ENCODE measurements at regions not wholly inside any gene's neighbourhood (a gene's known extent, or its start where the extent isn't known, plus 50 kb on each side); places are given as distances from the start of the nearest gene placed in this dataset.

DNA sequence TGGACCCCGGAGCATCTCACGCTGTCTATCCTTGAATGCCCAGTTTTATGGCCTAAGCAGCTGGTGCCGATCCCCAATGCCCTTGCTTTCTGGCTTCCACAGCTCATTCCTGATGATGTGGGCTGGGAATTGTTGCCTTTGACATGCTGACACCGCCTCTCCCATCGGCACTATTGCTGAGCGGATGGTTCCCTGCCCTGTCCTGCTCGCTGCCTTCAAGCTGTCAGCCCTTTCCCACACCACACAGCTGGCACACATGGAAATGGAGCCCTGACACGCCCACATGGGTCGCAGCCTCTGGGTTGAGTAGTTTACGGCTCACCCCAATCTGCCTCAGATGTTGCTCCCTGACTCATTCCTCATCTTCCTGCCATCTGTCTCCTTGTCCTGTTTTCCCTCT lies 110.2 kb upstream of the SESN3 start:
- DNase-seq = no peak

DNA sequence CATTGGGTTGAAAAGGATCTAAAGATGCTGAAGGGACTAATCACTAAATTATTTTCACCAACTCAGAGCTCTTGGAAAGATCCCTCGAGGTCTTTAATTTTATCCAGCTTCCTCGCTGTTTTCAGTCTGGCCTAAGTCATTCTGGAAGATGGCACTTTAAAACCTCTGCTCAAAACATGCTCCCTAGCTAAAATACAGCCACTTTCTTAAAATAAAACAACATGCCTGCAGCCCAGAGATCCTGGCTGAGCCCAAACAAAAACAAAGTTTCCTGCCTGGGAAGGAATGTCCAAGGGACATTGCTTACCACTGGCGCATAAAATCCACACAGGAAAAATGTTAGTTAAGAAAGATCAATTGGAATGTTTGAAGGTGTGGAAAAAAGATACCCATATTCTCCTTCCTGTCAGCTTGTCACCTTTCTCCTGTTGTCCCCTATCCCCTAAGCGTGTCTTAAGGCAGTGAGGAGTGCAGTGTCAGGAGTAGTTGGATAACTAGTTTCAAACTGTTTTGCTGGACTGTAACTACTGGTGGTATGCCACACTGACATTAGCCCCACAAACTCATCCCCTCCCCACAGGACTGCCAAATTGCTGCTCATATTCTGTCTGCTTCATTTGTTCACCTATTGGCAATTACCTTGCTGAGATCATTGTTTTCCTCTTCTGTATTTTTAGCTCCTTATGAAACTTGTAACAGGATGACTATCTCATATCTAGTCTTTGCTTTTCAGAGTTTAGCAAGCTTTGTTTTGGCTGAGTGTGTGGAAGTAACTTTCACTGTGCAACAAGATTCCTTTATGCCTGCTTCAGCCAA lies 108.3 kb upstream of the SESN3 start:
- no peak for DNase-seq

DNA sequence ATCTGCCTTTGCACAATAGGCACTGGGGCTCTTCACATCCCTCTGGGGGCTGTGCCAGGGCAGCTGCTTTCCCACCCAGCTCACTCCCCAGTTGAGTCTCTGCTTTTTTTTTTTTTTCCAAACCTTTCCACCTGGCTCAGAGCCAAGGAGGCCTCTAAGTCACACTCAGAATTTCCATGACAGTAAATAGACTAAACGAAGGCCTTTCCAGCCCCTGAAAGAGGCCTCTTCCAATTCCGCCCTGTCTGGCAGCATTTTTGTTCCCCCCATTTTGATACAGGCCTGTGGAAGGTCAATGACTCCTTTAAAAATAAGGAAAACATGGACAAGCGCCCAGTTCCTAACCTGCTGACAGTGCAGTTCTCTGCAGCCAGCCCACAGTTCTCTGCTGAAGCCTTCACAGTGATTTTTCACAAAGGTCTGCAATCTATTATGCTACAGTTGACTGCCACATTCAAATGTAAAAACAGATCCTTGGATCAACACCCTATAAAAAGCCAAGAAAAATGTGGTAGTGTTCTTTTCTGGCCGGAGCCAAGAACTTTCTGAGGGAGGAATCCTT lies 107.5 kb upstream of the SESN3 start:
- peak; percentile 12 for DNase-seq

DNA sequence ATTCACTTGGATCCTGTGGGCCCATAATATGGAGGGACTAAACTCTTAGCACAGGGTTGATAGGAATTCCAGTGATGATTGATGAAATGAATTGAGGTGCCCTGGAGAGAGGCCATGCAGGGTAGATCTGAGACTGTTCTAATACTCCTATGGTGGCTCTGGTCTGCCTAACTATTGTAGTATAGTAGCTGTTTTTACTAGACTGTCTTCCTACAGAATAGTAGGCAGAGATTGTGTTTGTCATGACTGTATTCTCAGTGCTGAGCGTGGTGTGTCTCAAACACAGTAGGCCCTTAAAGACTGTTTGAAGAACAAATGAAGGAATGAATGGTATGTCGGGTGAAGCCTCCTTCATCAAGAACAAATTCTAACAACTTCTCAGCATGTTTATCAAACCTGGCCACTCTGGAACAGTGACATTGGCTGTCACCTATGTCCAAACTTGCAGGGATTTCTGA lies 107.0 kb upstream of the SESN3 start:
- no peak for DNase-seq

DNA sequence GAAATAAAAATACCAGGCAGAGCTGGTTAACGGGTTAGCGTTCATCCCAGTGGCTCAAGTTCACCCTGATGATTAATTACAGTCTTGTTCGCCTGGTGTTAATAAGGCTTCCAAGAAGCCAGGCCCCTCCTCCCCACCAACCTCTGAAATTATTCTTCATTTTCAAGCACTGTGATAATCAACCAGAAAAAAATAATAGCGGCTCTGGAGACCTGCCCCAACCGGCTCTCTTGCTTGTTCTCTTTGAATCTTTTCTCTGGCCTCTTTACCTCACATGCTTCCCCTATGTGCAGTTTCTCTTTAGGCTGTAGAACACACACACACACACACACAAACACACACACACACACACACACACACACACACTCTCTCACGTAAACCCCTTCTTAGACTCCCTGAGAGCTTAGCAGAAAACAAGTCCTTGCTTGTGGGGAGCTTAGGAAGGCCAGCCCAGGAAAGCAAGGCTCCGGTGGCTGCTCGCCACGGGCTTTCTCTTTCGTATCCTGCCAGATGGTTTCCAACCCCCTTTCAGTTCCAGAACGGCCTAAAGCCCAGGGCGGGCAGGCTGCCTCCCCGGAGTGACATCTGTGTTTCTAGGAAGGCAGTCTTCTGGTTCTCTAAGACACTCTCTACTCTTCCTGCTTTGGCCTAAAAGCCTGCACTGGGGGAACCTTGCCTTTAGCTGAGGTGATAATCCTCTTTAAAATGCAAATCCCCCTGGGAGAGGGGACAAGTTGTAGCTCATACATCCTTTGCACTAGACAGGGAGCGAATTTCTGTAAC lies 106.4 kb upstream of the SESN3 start:
- peak; percentile 62 for DNase-seq

DNA sequence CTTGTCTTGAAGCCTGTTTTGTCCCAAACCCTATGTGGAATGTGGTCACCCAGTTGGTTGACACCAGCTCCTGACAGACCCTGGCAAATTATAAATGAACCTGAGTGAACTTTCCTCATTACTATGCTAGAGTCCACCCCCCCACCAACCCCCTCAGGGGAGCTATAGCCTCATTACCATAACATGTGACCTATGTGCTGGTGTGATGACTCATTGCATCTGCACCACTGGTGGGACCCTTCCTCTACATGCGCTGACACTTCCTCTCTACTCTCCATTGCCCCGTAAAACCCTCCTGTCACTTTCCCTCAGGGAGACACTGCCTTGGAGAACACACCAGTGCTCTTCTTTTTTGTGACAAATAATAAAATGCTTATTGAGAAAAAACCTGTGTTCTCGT lies 105.0 kb upstream of the SESN3 start:
- DNase-seq = no peak

DNA sequence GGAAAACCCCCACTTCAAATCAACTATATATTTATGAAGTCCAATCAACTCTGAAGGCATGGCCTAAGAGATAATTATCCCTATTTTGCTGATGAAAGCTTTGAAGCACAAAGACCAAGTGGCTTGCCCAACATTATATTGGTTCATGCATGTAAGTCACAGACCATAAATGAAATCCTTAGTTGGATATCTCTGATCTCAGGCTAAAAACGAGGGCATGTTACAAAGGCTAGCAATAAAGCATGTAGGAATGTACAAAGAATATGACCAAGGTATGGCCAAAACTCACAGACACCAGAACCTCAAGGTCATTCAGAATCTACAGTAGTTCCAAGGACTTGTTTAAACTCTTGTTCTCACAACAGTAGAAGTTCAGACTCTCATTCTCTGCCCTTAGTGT lies 100.2 kb upstream of the SESN3 start:
- no peak for DNase-seq

DNA sequence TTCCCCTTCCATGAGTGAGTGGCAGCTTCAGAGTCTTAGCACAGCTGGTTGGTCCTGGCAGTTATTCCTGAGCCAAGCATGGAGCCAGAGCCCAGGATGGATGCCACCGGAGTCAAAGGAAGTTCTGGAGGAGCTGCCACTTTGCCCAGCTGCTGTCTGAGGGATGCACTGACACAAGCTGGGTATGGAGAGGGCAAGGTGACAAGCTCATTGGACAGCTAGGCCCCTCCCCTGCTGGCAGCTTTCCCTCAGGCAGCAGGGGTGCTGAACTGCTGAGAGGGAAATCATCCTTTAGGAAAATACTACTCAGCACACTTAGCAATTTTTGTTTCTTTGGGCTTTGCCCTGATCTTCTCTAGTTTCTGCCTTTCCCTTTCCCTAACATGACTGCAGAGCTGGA lies 99.3 kb upstream of the SESN3 start:
- no peak for DNase-seq

DNA sequence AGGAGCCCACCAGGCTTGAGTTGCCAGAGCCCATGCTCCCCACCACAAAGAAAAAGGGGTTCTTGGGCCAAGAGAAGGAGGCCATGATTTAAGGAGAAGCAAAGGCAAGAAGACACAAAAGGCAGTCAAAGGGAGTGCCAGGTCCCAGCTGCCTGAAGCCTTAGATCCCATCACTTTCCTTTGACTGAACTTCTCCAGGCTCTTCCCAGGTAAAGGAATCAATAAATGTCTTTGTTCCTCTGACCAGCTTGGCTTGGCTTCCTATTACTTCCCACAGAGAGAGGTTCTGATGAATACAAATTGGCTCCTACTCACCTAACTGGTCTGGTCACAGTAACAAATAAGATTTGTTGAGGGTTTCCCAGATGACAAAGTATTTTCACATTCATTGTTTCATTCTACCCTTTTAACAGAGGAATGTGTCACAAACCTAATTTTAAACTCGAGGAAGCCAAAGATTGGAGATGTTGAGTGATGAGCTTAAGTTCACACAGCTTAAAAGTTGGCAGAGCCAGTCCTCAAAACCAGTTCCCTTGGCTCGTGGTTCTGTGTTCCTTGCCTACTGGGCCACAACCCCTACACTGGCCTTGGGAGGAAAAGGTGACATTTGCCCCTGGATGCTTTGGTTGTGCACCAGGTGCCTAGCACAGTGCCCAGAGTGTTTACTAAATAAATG lies 96.4 kb upstream of the SESN3 start:
- no peak for DNase-seq

DNA sequence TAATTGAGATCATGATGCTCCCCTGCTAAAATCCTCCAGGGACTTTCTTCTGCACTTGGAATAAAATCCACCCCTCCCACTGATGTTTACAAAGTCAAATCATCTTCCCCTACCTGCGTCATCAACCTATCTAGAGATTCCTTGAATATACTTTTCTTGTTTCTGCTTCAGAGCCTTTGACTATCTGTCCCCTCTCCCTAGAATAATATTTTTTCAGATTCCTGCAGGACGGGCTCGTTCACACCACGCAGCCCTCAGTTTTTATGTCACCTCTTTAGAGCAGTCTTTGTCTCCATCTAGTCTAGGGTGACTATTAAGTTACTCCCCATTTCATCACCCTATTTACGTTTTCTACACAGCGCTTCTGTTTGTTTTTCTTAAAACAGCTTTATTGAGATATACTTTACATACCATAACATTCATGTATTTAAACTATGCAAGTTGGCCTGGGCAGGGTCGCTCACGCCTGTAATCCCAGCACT lies 94.8 kb upstream of the SESN3 start:
- no peak for DNase-seq

DNA sequence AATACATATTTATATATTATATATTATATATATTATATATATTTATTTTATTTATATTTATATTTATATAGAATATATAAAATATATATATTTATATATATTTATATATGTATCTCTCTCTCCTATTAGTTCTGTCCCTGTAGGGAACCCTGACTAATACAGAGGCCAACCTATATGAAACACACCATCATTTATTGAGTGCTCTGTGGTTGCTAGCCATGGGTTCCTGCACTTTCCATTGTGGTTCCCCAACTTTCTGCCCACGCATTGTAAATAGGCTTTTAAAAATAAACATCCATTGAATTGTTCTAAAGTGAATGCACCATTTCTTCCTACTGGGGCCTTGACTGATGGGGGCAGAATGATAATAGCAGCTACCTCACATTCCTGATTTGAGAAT lies 93.8 kb upstream of the SESN3 start:
- no peak for DNase-seq

DNA sequence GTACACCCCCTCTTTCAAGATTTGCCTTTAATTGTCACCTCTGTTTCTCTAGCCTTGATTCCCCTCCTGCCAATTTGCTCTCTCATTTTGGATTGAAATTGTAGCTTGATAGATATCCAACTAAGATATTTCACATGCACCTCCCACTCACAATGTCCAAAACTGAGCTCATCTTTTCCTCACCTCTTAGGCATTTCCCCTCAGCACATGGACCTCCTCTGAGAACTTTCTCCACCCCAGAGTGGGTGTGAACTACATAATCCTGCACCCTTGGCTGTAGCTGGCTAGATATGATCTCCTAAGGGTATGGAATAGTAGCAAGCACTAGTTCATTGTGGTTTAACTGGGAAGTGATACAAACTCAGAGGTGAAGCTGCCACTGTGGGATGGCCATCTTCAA lies 91.5 kb upstream of the SESN3 start:
- no peak for DNase-seq

DNA sequence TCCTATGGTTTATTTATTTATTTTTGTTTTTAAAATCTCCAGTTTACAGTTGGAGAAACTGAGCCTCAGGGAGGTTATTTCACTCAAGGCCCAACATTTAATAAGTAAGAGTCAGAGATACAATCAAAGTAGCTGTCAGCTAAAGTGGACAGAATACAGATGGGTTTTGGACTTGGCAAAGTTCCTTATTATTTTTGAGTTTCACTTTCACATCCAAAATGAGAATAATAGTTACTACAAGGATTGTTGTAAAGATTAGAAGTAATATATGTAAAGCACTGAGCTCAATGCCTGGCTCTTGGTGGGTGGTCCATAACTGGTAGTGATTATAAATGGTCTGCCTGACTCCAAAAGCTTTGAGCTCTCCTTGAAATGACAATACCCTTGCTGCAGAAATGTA lies 87.5 kb upstream of the SESN3 start:
- DNase-seq = no peak

DNA sequence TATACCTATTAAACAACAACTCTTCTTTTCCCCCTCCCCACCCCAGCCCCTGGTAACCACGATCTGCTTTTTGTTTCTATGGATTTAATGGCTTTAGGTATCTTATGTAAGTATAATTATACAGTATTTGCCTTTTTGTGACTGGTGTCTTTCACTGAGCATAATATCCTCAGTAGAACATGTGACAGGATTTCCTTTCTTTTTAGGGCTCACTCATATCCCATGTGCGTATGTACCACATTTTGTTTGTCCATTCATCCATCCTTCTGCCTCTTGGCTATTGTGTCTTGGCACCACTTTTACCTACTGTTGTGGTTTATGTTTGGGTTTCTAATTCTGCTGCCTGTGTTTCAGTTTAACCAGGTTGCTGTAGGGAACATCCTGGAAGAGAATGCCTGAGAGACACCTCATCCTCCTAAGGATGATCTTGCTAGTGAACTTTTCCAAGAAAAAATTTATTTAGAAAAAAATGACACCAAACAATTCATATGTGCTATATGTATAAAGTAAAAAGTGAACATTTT lies 77.6 kb upstream of the SESN3 start:
- no peak for DNase-seq

DNA sequence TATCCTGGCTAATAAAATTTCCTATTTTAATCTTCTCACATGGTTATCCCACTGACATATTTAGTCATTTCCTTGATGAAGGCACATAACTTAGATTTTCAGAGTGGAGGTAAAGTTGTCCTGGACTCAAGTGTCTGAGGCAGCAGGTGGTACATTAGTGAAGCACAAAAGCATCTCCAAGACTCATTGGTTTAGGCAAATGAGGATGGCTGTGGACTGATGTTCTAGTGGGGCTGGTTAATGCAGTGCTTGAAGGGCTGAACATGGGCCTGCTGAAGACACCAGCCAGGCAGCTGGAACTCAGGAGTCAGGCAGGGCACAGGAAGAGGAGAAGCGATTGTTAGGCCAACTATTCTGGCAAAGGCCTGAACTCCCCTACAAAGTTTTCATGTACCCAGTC lies 76.3 kb upstream of the SESN3 start:
- no peak for DNase-seq

DNA sequence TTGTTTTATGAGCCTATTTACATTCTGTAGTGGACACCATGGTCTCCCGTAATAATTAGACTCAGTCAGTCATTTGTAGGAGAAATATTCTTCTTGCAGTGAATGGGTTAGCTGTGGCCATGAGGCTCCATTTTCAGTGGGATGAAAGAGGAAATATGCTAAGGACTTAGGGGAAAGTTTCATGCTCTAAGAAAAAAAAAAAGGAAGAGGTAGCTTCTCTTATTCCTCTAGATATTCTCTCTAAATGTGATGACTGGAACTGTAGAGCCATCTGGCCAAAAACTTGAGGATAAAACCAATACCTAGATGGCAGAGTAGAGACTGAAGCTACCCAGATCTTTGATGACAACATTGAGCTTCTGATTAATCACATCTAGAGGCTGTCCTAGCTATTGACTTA lies 75.8 kb upstream of the SESN3 start:
- DNase-seq = no peak

DNA sequence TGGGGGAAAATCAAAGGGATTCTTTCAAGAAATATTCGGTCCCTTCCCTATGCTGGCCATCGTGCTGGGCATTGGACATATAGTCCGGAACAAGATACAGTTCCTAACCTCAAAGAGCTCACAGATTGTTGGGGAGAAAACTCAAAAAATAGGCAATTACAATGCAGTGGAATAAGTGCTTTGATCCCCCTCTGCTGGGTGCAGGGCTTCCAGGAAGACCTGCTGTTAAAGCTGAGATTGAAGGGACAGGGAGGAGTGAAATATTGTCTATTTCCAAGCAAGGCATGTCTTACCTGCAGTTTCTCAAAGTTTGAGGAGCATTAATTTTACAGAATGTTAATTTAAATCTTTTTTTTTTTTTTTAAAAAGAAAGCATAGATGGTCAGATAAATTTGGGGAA lies 75.1 kb upstream of the SESN3 start:
- no peak for DNase-seq

DNA sequence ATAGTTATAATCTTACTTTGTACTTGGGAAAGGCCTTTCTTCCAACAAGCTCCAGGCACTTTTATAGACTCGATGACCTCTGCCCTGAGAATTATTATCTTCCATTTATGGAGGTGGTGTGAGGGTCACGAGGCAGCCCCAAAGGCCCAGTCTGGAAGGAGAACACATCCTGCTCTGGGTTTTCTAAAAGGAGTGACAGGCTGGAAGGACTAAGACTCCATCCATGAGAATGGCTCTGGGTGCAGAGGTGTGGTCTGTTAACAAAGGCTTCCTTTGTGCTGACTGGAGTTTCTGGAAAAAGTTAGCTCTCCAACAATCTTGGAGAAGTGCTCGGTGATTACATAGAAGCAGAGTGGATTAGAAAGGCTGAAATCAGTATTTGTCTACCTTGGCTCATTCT lies 74.7 kb upstream of the SESN3 start:
- DNase-seq = no peak

DNA sequence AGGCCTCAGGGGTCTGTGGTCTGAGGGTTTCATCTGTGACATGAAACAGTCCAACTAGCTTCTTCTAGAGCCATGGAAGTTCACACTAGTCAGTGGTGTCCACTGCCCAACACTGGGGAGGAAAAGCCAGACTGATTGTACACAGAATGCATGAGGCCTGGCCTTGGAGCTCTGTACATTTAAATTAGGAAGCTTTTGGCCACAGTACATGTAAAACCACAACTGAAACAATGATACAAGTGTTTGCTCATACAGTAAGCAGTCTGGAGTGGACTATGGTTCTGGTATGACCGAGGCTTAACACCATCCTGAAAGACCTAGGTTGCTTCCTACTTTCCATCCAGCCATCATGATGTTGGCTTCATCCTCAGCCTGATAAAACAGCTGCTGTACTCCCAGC lies 73.8 kb upstream of the SESN3 start:
- DNase-seq = no peak

DNA sequence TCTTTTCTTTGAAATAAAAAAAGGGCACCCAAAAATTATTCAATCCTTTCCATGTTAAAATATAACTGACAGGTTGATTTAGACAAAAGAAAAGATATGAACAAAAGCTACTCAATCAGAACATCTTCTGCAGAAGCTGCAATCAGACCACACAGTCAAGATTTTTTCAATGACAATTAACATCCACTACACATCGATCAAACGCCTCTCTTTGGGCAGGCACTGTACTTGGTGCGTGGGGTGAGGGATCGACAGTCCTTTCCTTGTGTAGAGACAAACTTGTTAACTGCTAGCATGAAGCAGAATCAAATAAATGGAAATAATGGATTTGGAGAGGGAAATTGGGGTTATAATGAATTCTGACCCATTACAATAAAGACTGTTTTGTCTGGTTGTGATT lies 71.2 kb upstream of the SESN3 start:
- DNase-seq = no peak

DNA sequence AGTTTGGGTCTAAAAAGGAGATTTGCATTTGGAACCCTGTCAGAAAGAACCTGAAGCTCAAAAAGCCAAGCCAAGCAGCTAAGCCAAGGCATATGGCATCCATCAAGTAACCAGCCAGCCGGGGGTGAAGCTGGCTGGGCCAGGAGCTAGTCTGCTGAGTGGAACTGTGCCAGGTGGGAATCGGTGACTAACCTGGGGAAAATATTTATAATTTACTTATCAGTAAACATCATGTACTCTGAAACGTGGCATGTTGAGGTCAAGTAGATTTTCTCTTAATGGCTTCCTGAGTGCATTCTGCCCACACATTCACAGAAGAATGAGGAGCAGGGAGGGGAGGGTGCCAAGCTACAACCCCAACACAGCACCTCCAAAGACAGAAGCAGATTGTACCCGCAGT lies 70.5 kb upstream of the SESN3 start:
- DNase-seq = no peak

DNA sequence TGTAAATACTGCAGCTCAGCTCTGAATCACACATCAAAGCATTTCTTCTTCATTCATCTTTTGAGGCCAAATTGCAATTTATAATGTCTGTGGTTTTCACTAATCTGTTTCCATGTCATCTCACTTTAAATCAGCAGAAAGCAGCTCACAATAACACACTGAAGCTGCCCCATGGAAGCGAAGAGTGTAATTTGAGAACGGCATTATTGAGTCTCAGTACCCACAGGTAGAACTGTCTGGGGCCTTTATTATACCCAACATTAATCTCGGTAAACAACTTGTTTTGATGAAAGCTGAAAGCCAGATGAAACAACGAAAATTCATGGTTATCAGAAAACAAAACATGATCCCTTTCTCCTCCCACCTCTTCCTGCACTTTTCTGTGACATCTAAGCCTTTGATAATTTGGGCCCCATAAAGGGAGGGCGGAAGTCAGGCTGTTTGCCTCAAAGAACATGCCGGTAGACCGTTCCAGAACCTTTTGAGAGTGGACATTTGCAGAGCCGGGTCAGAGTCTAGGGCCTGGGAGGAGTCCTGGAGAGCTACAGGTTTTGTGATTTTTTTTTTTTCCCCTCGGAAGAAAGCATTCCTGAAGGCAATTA lies 68.2 kb upstream of the SESN3 start:
- DNase-seq = no peak

Data from stimulated activated CD4-positive, alpha-beta T cell treated with anti-CD3 and anti-CD28 coated beads, Interleukin-15, amount 100 ng/mL, for 24 hours (primary cell).